ENCODE measurements at regions not wholly inside any gene's neighbourhood (a gene's known extent, or its start where the extent isn't known, plus 50 kb on each side); places are given as distances from the start of the nearest gene placed in this dataset.

DNA sequence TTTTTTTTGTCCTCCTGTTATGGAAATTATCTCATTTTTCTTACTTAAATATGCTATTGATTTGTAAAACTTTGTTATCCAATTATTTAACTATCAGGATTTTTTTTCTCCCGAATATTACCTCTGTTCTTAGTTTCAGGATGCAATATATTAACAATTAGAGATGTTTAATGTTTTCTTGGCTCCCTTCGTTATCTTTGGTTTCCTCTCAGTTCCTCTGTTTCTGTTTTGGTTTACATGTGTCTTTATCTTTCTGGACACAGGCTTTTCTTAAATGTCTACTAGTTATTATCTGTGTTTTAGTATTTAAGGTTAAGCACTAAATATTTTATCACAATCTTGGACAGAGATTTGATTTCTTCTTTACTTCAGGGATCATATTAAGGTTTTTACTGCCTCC lies 462.2 kb upstream of the SLC10A2 start:
- TF ChIP-seq, protein P1, sequence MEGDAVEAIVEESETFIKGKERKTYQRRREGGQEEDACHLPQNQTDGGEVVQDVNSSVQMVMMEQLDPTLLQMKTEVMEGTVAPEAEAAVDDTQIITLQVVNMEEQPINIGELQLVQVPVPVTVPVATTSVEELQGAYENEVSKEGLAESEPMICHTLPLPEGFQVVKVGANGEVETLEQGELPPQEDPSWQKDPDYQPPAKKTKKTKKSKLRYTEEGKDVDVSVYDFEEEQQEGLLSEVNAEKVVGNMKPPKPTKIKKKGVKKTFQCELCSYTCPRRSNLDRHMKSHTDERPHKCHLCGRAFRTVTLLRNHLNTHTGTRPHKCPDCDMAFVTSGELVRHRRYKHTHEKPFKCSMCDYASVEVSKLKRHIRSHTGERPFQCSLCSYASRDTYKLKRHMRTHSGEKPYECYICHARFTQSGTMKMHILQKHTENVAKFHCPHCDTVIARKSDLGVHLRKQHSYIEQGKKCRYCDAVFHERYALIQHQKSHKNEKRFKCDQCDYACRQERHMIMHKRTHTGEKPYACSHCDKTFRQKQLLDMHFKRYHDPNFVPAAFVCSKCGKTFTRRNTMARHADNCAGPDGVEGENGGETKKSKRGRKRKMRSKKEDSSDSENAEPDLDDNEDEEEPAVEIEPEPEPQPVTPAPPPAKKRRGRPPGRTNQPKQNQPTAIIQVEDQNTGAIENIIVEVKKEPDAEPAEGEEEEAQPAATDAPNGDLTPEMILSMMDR (IDR thresholded peaks at IDR 0.05; ENCODE audit: insufficient read depth, low read depth, low read length): no peak
- no peaks in the 10 kb centered on the region for H3K27me3 ChIP-seq (ENCODE audit: control insufficient read depth, insufficient read depth, low read length)
- no peak overlapping the region for H3K4me3 ChIP-seq (ENCODE audit: low read depth, low read length)
- CTCF ChIA-PET: no interaction called here
- no peaks in the 10 kb centered on the region for H3K36me3 ChIP-seq (ENCODE audit: control insufficient read depth, insufficient read depth, low read length)
- no peak for DNase-seq (ENCODE audit: low read depth)
- POLR2A ChIA-PET: no interaction called here

DNA sequence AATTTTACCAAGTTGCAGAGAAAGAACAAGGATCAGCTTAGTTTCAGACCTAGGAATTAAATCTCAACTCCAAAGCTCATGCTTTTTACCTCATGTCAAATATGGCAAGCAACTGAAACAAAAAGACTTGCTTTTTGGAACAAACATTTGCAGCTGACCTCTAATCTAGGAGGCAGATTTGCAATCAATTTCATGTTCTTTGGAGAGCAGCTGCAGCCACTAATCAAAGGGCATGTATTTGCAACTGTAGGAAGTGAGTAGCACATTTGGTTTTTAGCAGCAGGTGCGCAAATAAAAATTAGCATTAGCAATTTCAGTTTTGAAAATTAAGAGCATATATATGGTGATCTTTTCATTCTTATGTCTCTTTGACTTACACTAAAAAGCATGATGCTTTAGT lies 459.3 kb upstream of the SLC10A2 start:
- no peaks in the 10 kb centered on the region for H3K36me3 ChIP-seq (ENCODE audit: control insufficient read depth, insufficient read depth, low read length)
- no peaks in the 10 kb centered on the region for H3K27me3 ChIP-seq (ENCODE audit: control insufficient read depth, insufficient read depth, low read length)
- CTCF ChIA-PET: no interaction called here
- no peak overlapping the region for H3K4me3 ChIP-seq (ENCODE audit: low read depth, low read length)
- DNase-seq (ENCODE audit: low read depth): no peak
- POLR2A ChIA-PET: no interaction called here
- TF ChIP-seq, protein P1 (IDR thresholded peaks at IDR 0.05; ENCODE audit: insufficient read depth, low read depth, low read length): no peak

DNA sequence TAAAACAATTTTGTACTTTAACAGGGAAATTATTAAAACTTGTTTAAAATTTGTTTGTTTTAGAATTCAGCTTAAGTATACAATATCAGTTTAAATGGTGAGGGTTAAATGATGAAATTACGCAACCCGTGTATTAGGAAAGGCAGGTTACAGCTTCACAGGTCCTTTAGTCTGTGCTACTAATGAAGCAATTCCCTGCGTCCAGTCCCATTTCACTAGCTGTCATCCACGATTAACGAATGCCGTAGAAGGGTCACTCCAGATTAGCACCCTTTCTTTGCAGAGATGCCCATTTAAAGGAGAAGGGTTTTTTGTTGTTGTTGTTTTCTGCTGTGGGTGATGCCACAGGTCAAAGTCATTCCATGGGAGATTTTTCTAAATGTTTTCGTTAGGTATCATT lies 457.6 kb upstream of the SLC10A2 start:
- Histone ChIP-seq H3K36me3 (ENCODE audit: control insufficient read depth, insufficient read depth, low read length) (no peaks in the 10 kb centered on the region), H3K4me3 (ENCODE audit: low read depth, low read length) (no peak overlapping the region), H3K27me3 (ENCODE audit: control insufficient read depth, insufficient read depth, low read length) (no peaks in the 10 kb centered on the region)
- POLR2A ChIA-PET: no interaction called here
- TF ChIP-seq, protein P1 (IDR thresholded peaks at IDR 0.05; ENCODE audit: insufficient read depth, low read depth, low read length): no peak
- CTCF ChIA-PET: no interaction called here
- DNase-seq (ENCODE audit: low read depth): no peak

DNA sequence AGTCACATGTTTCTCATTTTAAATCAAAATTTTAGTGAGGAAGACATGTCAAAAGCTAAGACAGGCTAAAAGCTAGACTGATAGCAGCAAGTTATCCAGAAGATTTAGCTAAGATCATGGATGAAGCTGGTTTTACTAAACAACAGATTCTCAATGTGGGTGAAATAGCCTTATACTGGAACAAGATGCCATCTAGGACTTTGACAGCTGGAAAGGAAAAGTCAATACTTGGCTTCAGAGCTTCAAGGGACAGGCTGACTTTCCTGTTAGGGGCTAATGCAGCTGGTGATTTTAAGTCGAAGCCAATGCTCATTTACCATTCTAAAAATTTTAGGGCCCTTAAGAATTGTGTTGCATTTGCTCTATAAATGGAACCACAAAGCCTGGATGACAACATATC lies 455.3 kb upstream of the SLC10A2 start:
- CTCF ChIA-PET: no interaction called here
- POLR2A ChIA-PET: no interaction called here

DNA sequence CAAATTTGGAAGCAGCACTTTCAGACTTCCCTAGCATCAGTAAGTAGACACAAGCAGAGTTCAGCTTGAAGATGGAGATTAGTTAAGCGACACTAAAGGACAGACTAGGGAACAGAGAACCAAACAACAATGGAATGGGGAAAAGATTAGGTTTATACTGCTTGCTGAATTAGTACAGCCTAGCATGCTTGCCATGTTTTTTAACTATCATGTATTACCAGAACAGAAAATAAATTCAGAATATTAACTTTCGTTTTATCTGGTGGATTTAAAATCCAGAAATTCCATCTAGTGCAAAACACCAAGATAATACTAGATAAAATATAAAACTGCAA lies 451.5 kb upstream of the SLC10A2 start:
- Histone ChIP-seq H3K4me3 (ENCODE audit: low read depth, low read length) (no peak overlapping the region), H3K36me3 (ENCODE audit: control insufficient read depth, insufficient read depth, low read length) (no peaks in the 10 kb centered on the region), H3K27me3 (ENCODE audit: control insufficient read depth, insufficient read depth, low read length) (no peaks in the 10 kb centered on the region)
- no peak for DNase-seq (ENCODE audit: low read depth)
- ChIA-PET CTCF (no interaction called here), POLR2A (no interaction called here)
- TF ChIP-seq, protein P1 (IDR thresholded peaks at IDR 0.05; ENCODE audit: insufficient read depth, low read depth, low read length): no peak

More for the DNA sequence above, 455.3 kb upstream of the SLC10A2 start:
- TF ChIP-seq, protein P1 (IDR thresholded peaks at IDR 0.05; ENCODE audit: insufficient read depth, low read depth, low read length): no peak
- Histone ChIP-seq H3K27me3 (ENCODE audit: control insufficient read depth, insufficient read depth, low read length) (no peaks in the 10 kb centered on the region), H3K36me3 (ENCODE audit: control insufficient read depth, insufficient read depth, low read length) (no peaks in the 10 kb centered on the region), H3K4me3 (ENCODE audit: low read depth, low read length) (no peak overlapping the region)
- no peak for DNase-seq (ENCODE audit: low read depth)

Data from BJ (cell line).